ENCODE measurements at regions not wholly inside any gene's neighbourhood (a gene's known extent, or its start where the extent isn't known, plus 50 kb on each side); places are given as distances from the start of the nearest gene placed in this dataset.

- DNase-seq: no peak
These were observed 294.1 kb upstream of the MTNR1B start for GRCh38 chr11:92675303-92675702.

DNA sequence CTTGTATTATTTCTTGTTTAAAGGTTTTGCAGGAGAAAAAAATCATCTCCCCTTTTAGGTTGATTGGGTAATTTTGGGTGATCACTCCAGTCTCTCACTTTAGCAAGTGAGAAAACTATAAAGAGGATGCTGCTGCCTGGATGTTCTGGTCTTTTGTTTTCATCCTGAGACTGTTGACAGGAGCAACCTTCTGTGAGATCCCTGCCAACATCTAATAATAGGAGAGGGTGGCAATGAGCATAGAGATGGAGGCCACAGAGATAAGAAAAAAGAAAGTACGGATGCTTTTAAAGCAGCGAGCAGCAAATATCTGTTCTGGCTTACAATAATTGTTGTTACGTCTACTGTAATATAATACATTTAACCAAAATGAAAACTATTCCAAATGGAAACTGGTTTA is 293.6 kb upstream of the MTNR1B start:
- DNase-seq: no peak

GRCh38 chr11:92678008-92678611 is 291.3 kb upstream of the MTNR1B start:
- DNase-seq: no peak

GRCh38 chr11:92681586-92681985 is 287.9 kb upstream of the MTNR1B start:
- DNase-seq: no peak

DNA sequence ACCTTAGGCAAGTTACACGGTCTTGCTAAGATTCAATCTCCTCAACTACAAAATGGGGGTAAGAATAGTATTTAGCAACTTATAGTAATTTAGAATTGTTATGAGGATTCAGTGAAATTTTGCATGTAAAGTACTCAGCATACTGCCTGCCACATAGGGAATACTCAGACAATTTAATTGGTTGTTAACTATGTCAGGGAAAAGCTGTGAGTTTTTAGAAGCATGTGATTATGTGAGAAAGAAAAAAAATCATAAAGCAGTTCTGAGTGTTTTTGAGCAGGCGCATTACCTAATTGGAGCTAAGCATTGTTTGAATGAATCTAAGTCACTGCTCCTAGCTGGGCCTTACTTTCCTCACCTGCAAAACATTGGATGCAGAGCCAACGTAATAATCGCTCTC is 287.3 kb upstream of the MTNR1B start:
- DNase-seq: no peak

- no peak for DNase-seq
These were observed 286.5 kb upstream of the MTNR1B start for GRCh38 chr11:92682952-92683351.

DNA sequence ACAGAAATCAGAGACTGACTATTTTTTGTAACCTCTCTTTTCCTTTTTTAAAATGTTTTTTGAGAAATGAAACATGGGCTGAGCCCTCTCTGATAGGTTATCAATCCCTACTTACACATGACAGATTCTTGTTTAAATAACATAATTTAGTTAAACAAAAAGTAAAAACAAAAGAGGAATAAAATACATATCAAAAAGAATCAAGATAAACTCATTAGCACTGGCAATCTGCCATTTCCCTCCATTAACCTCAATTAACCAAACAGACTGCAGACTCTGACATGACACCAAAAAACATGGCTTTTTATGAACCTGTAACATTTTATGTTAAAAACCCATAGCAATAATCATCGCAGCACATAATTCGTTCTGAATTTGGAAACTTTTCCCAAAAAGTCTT is 284.4 kb upstream of the MTNR1B start:
- no peak for DNase-seq

GRCh38 chr11:92687724-92688123 is 281.7 kb upstream of the MTNR1B start:
- no peak for DNase-seq

DNA sequence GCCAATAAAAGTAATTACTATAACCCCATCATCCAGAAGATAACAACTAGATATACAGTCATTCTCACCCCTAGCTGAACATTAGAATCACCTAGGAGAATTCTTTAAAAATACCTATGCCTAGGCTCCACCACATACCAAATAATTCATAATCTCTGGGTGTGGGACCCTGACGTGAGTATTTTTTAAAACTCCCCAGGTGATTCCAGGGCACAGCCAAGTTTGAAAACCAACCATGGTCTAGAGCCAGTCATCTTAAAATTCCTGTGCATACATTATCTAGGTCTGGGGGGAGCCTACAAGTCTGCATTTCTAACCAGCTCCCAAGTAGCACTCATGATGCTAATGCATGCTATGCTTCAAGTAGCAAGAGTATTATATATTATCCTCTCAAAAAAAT is 281.0 kb upstream of the MTNR1B start:
- DNase-seq: no peak

DNA sequence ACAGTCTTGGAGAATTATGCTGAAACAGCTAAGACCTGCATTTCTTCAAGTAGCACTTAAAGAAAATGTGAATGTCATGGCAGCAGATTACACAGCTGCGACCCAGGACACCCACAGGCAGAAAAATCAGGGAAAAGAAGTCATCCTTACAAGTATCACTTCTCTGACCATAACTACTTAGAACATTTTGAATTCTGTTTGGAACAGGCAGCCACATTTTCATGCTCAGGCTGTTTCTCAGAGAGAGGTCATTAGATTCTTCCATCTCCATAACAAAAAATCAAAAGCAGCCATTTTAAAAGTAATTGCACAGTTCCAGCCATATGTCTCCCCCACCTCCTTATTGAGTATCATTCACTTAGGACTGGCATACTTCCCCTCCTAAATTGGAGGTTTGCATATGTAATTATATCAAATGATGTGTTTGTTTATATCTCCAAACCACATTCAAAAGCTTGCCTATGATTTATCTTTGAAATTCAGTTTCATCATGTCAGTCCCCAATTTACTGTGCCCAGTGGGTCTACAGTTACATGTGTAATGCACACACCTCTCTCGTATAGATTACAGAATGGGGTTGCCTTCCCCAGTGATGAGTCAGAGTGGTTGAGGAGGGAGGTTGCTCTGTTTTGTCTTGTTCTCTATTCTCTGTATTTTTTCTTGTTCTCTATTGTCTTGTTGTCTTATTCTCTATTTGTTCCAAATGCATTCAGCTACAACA is 276.5 kb upstream of the MTNR1B start:
- no peak for DNase-seq

DNA sequence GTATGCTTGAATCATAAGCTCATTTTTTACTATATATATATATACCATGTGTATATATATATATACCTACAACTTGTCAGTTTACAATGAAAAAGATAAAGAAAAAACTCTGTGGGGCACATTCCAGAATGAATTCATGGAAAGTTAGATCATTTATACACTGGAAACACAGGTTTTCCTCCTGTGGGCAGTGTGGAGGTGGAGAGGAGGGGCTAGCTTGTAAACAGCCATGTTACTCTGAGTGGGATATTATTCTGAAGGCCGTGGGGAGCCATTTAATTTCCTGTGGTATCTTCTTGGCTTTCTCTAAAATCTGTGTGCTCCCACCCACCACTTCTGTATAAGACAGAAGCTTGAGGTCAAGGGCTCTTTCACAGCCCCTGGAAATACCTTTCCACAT is 273.4 kb upstream of the MTNR1B start:
- DNase-seq: no peak

GRCh38 chr11:92697461-92698312 is 271.8 kb upstream of the MTNR1B start:
- DNase-seq: no peak

DNA sequence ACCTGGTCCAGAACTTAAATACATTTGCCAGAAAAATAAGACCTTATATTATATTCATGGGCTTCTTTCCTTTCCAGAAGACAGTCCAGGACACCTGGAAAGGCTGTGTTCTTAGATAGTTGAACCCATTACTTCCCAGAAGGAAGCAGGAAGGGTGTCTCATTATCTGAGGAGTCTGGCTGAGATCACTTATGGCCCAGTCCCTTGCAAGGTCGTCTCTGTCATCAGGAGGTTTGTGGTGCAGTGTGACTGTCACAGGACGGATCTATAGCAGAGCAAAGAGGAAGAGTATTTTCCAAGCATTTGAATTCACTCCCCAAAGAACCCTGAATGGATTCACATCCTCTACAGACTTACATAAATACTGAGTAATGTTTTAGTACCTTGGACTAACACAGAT is 270.7 kb upstream of the MTNR1B start:
- no peak for DNase-seq

- DNase-seq: no peak
These were observed 267.2 kb upstream of the MTNR1B start for GRCh38 chr11:92702037-92702804.

- DNase-seq: no peak
These were observed 266.5 kb upstream of the MTNR1B start for GRCh38 chr11:92702805-92703448.

- no peak for DNase-seq
These were observed 266.0 kb upstream of the MTNR1B start for GRCh38 chr11:92703449-92703830.

- DNase-seq: no peak
These were observed 262.3 kb upstream of the MTNR1B start for GRCh38 chr11:92707173-92707619.

DNA sequence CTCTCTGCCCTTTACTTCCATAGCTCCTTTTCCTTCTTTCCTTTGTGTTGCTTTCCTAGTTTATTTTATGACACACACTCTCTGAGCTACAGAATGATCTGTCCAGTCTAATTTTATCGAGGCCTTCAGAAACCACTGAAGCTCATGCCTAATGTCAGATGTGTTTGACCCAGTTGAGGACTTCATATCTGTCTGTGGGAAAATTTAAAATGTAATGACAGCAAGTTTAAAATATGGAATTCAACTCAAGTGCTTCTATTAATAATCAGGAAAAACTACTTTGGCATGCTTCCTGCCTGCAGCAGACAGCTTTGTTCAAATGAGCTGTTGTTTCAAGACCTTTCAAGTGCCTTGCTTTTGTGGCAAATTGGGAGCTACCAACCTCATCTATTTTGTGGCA is 261.8 kb upstream of the MTNR1B start:
- no peak for DNase-seq

DNA sequence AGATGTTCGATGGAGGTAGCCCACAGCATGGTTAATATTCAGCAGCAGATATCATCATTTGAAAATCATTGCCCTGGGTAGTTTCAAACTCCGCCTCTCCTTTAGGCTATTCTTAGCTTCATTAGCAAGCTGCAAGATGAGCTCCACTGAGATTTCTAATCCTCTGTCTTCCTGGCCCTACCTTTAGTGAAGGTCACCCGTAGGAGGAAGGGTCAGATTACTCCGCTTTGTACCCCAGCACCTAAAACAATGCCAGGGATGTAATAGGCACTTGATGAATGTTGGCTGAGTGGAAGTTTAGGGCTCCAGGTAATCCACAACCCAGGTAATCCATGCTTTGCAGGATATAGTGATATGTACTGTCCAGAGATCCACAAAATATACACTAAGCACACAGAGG is 260.1 kb upstream of the MTNR1B start:
- no peak for DNase-seq

- DNase-seq: no peak
These were observed 257.5 kb upstream of the MTNR1B start for GRCh38 chr11:92711926-92712325.

DNA sequence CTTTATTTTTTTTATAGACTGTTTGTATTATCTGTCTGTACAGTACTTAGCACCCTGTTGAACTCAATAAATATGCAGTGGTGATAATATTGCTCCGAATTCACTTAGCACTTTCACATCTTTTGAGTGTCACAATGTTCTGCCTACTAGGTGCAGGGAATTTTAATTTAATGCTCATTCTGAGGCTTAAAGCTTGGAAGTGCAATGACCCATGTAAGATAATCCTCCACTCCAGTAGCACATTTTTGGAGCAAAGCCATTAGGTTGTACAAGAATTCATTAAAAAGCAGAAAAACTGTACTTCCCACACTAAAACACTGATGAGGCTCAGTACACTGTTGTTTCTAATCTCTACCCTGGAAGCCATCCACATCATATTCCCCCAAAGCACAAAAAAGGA is 255.3 kb upstream of the MTNR1B start:
- DNase-seq: no peak

GRCh38 chr11:92717240-92717639 is 252.2 kb upstream of the MTNR1B start:
- DNase-seq: no peak

DNA sequence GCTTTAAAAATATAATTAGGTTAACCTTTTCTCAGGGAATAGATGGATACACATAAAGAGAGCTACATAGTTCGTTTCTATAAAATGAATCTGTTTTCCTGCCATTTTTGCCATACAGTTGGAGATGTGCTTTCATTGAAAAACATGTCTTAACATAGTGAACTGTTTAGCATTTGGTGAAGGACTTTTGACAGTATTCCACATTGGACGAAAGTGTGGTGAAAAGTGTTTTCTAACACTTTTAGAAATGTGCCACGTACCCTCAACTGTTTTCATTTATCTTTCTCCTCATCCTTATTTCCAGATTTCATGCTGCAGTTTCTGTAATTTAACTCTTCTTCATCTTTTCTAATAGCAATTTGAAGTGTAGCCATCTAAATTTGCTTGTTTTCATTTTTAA is 249.1 kb upstream of the MTNR1B start:
- no peak for DNase-seq
